Activated effector memory CD4-positive, alpha-beta T cell treated with anti-CD3 and anti-CD28 coated beads, Interleukin-2, amount 50 U/mL, for 16 hours (primary cell): ENCODE measurements at regions not wholly inside any gene's neighbourhood (a gene's known extent, or its start where the extent isn't known, plus 50 kb on each side); places are given as distances from the start of the nearest gene placed in this dataset.

Source experiments
- DNase-seq: peaks from one replicate; pipeline ENCODE4 v3.0.0-alpha.2; 2020

- DNase-seq: no peak
These were observed 101.8 kb upstream of the PREP start for GRCh38 chr6:105504706-105505105.

DNA sequence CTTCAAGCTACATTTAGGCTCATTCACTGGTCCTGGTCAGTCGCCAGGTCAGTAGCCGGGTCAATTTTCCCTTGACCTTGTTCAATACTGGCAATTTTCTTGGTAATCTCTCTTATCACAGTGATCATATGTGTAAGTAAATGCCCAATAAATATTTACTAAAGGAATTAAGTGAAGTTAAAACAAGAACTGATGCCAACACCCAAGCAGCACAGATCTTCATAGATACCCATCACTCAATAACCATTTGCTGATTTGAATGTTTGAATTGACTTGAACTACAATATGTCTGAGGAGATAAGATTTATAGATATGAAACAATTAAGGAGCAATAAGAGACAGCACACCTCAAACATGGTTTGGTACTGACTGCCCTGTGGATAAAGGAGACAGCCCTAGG lies 100.8 kb upstream of the PREP start:
- no peak for DNase-seq

DNA sequence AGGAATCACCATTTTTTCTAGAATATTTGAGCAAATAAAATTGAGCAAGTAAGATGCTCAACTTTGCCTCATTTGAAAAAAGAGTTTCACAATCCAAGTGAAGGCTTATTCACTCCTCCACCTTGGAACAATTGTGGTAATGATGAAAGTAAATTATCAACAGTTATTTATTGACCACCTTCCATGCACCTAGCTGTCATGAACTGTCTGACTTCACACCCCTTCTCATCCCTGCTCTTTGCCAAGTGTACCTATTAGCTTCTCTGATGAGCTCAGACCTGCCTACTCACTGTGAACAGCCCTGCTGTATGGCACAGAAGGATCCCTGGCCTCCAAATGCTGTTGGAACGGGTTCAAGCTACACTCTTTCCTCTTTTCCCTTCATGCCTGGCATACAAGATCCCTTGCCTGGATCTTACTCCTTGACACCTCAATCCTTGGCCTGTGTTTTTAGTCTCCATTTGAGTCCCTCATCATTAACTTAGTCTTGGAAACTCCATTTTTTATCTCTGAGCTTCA lies 99.0 kb upstream of the PREP start:
- DNase-seq: no peak

DNA sequence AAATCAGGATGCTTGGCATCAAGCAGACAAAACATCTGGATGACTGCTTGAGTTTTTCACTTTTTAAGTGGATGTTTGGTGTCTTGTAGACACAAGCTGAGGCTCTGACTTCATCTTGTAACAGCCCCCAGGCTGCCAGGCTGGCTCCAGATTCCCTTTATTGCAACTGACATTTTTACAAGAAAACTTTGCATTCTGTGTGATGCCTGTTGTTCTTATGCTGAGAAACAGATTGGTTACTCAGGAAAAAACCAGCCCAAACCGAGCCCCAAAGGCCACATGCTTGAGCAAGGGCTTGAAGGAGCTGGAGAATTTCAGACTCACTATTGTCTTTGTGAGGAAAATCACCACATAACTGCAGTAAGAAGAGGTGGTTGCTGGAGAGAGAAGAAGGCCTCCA lies 98.4 kb upstream of the PREP start:
- DNase-seq: no peak

GRCh38 chr6:105500693-105501092 lies 97.8 kb upstream of the PREP start:
- no peak for DNase-seq

DNA sequence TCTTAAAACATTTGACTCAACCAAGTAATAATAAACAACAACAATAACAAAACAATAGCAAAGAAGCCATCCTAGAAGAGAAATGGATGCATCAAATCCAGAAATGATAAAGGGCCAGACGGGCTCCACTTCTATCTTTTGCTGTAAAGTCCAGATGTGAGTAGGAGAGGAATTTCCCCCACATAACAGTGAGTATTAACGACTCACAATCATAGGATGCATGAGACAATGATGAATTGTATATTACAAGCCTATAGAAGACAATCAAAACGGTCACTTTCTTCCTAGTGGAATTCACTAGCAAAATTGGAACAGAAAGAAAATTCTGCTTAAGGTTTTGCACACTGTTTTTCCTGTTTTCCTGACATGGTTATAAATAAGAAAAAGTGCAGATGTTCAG lies 97.0 kb upstream of the PREP start:
- DNase-seq: no peak

DNA sequence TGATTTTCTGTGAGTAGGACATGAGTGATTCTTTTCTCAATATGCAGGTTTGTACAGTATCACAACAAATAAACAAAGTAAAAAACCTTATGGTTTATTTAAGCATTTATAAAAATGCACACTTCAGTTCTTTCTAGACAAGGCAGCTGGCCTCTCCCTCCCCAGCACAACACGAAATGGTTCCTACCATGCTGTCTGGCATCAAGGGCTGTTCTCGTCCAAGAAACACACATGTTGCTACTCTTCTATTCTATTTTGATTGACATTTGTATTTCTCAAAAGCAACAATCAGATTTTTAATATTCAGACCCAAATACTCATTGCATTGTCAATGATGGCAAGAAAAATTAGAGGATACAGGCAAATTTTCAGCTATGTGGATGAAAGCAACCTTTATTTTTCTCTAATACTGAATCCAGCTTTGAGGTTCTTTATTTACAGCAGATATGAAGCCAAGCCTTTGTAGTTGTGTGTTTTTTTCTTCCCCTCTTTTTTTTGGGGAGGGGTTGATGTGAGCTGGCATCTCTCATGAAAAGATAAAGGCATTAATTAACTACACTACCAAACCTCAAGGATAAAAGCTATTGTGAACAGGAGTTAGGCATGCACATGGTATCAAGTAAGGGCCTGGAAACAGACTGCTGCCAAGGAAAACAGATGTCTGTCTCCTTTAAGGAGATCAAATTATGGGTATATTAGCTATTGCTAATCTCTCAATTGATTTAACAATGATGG lies 96.4 kb upstream of the PREP start:
- DNase-seq: no peak

DNA sequence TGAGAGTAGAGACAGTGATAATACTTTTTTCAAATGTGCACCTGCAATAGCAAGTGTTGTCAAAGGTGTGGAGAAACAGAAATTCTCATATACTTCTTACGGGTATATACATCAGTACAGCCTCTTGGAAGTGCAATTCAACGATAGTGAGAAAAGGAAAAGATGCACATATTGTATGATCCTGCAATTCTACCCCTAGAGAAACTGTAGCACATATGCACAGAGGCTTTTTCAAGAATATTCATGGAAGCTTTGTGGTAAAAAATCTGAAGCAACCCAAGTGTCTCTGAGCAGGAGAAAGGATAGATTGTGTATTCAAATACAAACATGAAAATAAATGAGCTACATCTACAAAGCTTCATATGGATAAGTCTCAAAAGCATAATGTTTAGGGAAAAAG lies 94.7 kb upstream of the PREP start:
- no peak for DNase-seq

GRCh38 chr6:105495515-105495914 lies 92.6 kb upstream of the PREP start:
- DNase-seq: no peak

GRCh38 chr6:105494688-105495087 lies 91.8 kb upstream of the PREP start:
- DNase-seq: no peak

- no peak for DNase-seq
These were observed 90.9 kb upstream of the PREP start for GRCh38 chr6:105493736-105494135.

GRCh38 chr6:105492706-105493673 lies 90.1 kb upstream of the PREP start:
- no peak for DNase-seq

GRCh38 chr6:105489216-105489530 lies 86.3 kb upstream of the PREP start:
- no peak for DNase-seq

GRCh38 chr6:105488516-105489215 lies 85.8 kb upstream of the PREP start:
- no peak for DNase-seq

DNA sequence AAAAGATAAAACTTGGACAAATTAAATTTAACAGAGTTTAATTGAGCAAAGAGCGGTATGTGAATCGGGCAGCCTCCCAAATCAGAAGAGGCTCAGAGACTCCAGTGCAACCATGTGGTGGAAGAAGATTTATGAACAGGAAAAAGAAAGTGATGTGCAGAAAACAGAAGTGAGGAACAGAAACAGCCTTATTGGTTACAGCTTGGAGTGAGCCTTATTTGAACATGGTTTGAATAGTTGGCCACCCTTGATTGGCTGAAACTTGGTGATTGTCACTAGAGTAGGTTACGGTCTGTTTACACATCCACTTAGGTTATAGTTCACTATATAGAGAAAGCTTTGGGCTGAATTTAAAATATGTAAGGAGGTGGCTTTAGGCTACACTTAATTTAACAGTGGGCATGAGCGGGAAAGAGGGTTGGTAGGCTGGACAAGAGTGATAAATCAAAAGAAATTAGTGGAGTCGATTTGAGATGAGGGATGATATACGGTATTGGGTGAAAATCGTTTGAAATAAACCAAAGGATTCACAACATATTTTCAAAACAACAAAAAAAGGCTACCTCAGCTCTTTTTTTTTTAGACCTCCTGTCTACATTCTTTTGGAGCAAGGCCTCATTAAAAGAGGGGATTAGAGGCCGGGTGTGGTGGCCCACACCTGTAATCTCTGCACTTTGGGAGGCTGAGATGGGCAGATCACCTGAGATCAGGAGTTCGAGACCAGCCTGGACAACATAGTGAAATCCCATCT lies 84.3 kb upstream of the PREP start:
- no peak for DNase-seq

- DNase-seq: no peak
These were observed 82.6 kb upstream of the PREP start for GRCh38 chr6:105485456-105485855.

GRCh38 chr6:105484238-105485161 lies 81.6 kb upstream of the PREP start:
- no peak for DNase-seq

GRCh38 chr6:105483492-105483891 lies 80.6 kb upstream of the PREP start:
- DNase-seq: no peak

- no peak for DNase-seq
These were observed 80.0 kb upstream of the PREP start for GRCh38 chr6:105482921-105483320.

GRCh38 chr6:105482227-105482844 lies 79.5 kb upstream of the PREP start:
- no peak for DNase-seq

- no peak for DNase-seq
These were observed 74.1 kb upstream of the PREP start for GRCh38 chr6:105476978-105477377.
